NCI-H2081 treated with DMSO at 0.1 percent for 48 hours (cell line): ENCODE measurements at regions not wholly inside any gene's neighbourhood (a gene's known extent, or its start where the extent isn't known, plus 50 kb on each side); places are given as distances from the start of the nearest gene placed in this dataset.

Source experiments
- DNase-seq: peaks from one replicate; lab custom pipeline; 2025; lab: John Stamatoyannopoulos, UW

- no peak for DNase-seq
These were observed 93.2 kb upstream of the ARHGEF3 start for GRCh38 chr3:56894881-56895431.

DNA sequence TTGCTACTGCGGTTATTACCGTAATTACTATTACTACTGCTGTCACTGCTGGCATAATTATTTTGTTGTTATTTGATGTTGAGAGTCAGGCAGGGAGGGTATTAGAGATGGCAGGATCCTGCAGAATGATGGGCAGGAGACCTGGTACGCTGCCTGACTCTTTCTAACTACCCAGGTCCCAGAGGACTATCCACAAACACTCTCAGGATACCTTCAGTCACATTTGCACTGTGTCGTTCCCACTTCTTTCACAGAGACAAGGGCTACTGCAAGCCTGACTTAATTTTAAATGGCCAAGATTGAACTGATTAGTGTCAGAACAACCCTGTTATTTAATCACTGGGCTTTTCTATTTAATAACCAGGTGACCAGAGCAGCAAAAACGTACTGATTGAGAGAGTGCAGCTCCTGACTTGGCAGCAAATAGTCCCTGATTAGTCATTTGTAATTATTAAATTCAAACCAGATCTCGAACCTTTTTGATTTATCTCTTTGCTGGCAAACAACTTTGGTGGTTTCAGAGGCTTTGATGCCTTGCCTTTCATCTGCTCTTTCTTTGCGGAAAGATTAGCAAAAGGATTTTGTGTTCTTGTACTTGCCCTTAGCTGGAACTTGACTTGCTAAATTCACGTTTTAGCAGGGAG, 88.8 kb upstream of the ARHGEF3 start:
- no peak for DNase-seq

DNA sequence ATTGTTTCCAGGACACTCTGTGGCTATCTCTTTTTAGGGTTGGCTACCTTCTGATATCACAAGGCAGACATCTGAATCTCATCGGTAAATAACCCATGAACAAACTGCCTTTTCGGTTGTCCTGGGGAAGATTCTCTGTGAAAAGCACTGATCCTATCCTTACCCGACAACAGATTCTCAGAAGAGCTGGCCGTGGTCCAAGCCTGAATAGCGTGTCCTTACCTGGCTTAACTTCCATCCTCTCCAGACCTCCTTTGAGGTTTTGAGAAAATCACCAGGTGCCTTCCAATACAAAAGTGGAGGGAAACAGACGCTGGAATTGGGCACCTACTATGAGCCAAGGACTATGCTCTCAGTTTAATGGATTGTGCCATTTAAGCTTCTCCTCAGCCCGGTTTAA, 87.4 kb upstream of the ARHGEF3 start:
- no peak for DNase-seq

- DNase-seq, result no peak
These were observed 85.8 kb upstream of the ARHGEF3 start for GRCh38 chr3:56887402-56888025.

GRCh38 chr3:56886314-56886713, 84.6 kb upstream of the ARHGEF3 start:
- DNase-seq, result no peak

- no peak for DNase-seq
These were observed 84.1 kb upstream of the ARHGEF3 start for GRCh38 chr3:56885879-56886278.

DNA sequence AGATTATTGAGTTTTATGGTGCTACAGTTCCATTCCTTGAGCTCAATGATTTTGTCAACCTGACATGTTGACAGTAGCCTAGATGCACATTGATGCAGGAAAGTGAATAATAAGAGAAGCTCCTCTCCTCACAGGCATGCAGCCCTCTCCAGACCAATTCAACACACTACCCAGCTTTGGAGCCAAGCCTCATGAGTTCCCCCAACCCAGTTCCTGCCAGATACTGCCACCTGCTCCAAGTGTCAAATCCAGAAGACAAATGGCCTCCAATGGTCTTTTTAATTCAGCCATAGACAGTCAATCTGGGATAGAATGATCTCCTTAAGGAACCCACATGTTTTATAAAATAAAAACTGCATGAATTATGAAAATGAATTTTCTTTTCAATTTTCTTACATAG, 83.7 kb upstream of the ARHGEF3 start:
- DNase-seq, result no peak

DNA sequence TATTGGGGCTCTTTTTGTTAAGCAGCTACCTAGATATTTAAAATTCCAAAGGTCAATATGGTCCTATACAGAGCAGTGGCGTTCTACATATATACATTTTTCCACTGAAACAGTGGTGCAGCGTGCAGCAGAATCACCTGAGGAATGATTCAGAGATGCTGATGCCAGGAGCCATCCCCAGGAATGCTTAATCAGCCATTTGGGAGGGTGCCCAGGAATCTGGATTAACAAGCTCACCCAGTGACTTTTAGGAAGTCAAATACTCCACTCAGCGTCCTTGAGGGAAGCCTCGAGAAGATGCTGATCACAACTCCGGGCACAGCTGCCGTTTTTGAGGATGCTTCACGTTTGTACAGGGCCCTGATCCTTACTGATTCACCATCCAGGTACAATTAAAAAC, 82.6 kb upstream of the ARHGEF3 start:
- no peak for DNase-seq

DNA sequence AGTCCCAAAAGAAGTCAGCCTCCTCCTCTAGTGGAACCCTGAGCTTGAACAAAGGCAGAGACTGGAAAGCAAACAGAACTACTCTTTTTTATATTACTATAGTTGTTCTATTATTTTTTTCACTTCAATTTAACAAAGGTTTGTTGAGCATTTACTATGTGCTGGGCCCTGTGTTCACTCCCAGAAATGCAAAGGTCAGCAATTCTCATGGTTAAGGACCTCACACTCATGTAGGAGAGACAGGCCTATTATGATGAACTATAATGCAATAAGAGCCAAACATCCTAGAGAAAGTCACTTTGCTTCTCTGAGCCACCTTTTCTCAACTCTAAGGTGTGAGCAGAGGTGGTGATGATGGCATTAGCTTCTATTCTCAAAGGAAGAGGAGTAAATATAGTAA, 82.1 kb upstream of the ARHGEF3 start:
- no peak for DNase-seq

GRCh38 chr3:56882896-56883295, 81.1 kb upstream of the ARHGEF3 start:
- no peak for DNase-seq

DNA sequence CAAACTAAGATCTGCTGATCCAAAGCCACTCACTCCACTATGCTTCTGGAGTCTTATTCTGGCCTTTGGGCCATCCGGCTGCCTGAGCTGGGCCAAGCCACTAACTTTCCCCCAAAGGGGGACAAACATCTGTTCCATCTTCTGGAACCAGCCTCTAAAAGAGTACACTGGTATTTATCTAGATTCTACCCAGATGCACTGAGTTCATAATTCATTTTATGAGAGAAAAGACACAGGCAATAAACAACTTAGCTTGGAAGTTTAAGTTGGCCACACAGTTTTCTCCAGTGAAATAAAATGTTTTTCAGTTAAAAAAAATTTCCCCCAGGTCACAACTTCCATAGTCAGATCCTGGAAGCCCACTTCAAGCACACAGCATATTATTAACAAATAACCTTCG, 80.1 kb upstream of the ARHGEF3 start:
- DNase-seq, result no peak

DNA sequence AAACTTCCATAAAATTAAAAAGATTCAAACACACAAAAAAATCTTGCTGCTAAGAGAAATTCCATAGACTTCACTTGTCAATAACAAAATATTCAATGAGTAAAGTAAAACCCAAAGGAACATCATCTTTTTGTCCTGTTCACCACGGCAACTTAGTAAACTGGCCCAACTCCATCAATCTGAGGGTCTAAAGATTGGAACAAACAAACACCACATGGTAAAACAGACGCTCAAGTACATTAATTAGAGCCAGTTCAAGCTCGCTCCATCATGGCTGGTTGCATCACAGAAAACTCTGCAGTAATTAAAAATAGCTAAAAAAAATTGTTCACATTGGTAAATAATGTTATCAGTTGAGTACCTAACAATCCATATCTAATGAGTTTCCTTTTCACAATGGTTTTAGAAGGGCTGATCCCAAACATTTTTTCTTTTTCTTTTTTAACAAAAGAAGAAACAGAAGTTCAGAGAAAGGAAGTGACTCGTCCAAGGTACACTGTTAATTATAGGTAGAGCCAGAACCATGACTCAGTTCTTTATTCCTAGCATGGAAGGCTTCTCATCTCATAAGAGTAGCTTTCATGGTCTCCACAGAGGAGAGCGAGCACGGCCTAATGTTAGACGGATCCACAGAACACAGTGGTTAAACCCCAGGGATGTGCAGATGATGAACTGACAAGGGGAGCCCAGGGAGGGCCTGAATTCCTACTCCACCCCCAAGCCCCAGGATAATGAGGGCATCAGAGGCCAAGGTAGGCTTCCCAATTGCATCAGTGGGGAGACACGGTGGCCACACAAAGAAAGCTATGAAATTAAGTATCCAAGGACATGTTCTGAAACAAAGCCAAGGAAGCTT, 79.2 kb upstream of the ARHGEF3 start:
- no peak for DNase-seq

DNA sequence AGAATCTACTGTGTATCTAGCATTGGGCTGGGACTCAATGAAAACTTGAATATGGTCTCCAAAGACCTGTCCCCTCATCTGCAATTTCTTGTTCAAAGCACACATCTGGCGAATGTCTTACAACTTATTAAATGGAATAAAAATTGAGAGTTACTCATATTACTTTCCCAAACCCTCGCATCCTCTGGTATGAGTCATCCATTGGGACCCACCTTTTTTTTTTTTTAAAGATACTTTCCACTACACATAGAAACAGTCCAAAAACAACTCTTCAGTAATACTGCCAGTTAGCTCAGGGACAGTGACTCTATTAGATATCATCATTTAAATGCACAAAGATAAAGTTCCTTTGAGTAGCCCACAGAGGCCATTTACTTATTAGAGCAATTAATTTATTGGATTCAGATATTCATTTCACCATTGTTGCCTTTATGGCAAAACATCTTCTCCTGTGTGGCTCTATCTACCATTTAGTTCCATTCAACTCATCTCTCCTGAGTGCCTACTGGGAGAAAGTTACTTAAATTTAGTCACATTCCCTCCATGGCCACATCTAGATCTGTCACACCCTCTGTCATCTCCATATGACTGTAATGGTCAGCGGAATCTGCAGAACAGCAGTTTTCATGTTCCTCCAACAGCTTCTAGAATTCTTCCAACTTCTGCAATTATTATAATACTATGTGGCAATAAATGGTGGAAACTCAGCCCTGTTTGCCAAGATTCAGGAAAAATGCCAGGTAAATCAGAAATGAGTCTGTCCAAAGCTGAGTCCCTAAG, 77.9 kb upstream of the ARHGEF3 start:
- DNase-seq, result no peak

- no peak for DNase-seq
These were observed 76.3 kb upstream of the ARHGEF3 start for GRCh38 chr3:56878074-56878473.

DNA sequence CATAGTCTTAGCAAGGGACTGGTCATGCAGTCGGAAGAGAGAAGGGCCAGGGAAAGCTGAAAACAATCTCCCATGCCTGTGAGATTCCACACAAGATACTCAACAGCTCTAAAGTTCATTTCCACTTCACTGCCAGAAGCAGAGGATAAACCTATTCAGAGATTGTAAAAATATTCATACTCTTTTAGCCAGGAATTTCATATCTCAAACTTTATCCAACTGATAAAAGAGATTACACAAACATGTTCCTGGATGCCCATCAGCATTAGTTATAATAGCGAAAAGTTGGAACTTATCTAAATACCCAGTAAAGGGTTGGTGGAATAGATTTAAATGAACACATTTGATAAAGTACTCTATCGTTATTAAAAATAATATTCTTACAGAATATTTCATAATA, 75.2 kb upstream of the ARHGEF3 start:
- no peak for DNase-seq

- DNase-seq, result no peak
These were observed 72.5 kb upstream of the ARHGEF3 start for GRCh38 chr3:56874269-56874668.

GRCh38 chr3:56870436-56870835, 68.7 kb upstream of the ARHGEF3 start:
- DNase-seq, result no peak

- no peak for DNase-seq
These were observed 67.6 kb upstream of the ARHGEF3 start for GRCh38 chr3:56869157-56869889.

DNA sequence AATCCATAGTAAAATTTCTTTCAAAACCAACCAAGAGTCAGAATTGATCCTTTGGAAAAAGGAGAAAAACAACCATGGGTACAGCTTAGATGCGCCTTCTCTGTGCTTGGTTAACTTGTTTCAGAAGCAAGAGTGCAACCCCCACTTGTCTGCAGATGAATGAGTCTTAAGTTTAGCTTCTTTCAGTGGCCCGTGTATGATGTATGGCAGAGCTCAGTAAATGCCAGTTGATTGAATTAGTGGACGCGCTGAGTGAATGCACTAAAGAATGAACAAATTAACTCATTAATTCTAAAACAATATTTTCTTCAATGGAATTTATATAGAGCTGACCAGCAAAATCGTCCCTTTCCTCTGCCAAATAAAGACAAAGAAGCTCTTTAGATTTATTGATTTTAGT, 67.0 kb upstream of the ARHGEF3 start:
- no peak for DNase-seq

DNA sequence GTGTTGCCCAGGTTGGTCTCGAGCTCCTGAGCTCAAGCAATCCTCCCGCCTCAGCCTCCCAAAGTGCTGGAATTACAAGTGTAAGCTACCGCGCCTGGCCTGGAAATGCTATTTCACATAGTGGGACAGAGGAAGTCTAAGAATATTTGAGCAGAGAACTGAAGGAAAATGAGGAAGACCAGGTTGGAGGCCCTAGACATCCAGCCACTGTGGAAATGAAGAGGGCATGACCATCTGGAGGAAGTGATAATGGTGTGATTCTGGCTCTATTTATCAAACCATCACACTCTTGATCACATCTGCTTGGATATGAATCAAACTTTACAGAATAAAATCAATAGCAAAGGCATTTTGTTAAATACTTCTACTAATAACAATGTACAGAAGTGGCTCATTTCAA, 65.9 kb upstream of the ARHGEF3 start:
- no peak for DNase-seq

- no peak for DNase-seq
These were observed 63.3 kb upstream of the ARHGEF3 start for GRCh38 chr3:56864918-56865524.
